Coronary artery (tissue), 2 donors: ENCODE measurements at regions not wholly inside any gene's neighbourhood (a gene's known extent, or its start where the extent isn't known, plus 50 kb on each side); places are given as distances from the start of the nearest gene placed in this dataset.

ENCODE experiments used
- DNase-seq: peaks from one replicate; pipeline ENCODE4 v3.0.0-alpha.2; 2017; ENCODE audit warnings: low spot score
- H3K27ac ChIP-seq, 2 donors: fragments of 200-600 bp; sonication (generic); one replicate each; pipeline ENCODE4 v1.5.1; 2016 to 2019
- H3K4me3 ChIP-seq: fragments of 200-600 bp; sonication (generic); 2 replicates; pipeline ENCODE4 v1.5.1; 2016; ENCODE audit warnings: mild to moderate bottlenecking, moderate library complexity
- TF ChIP-seq, protein P1 (sequence below): fragments of 200-600 bp; sonication (generic); IDR thresholded peaks from one replicate; pipeline ENCODE4 v1.5.1; 2019; ENCODE audit warnings: antibody characterized with exemption

DNA sequence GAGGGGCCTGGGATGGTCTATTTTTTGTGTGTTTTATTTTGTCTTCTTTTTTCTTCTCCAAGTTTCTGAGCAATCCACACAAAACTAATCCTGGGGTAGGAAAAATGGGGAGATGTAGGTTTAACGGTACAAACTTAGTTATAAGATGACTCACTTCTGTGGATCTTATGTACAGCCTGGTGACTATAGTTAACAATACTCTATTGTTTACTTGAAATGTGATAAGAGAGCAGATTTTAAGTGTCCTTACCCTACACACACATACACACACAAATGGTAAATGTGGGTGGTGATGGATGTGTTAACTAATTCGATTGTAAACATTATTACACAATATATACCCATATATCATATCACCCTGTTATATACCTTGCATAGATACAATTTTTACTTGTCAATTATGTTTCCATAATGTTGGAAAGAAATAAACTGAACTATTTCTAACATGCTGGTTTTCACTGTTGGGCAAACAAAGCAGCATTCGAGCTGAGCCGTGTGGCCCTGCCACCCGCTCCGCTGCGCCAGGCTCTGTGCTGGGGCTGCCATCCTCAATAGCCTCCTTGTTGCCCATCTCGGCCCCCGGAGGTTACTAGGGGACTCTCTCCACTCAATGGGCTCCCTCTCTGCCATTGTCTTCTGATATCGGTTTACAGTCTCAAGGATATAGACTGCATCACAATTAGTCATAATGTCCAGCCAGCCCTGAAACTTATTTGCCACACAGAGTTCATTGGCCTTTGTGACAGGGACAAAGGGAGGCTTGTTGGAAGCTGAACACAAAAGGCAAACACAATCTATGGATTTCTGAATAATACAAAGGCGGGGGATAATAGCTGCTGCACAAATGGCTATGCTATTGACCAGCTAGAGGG lies 380.3 kb upstream of the MAF start:
- H3K4me3 ChIP-seq = no peak overlapping the region
- no peak overlapping the region for H3K27ac ChIP-seq
- DNase-seq = no peak
- TF ChIP-seq, protein P1, sequence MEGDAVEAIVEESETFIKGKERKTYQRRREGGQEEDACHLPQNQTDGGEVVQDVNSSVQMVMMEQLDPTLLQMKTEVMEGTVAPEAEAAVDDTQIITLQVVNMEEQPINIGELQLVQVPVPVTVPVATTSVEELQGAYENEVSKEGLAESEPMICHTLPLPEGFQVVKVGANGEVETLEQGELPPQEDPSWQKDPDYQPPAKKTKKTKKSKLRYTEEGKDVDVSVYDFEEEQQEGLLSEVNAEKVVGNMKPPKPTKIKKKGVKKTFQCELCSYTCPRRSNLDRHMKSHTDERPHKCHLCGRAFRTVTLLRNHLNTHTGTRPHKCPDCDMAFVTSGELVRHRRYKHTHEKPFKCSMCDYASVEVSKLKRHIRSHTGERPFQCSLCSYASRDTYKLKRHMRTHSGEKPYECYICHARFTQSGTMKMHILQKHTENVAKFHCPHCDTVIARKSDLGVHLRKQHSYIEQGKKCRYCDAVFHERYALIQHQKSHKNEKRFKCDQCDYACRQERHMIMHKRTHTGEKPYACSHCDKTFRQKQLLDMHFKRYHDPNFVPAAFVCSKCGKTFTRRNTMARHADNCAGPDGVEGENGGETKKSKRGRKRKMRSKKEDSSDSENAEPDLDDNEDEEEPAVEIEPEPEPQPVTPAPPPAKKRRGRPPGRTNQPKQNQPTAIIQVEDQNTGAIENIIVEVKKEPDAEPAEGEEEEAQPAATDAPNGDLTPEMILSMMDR = no peak

DNA sequence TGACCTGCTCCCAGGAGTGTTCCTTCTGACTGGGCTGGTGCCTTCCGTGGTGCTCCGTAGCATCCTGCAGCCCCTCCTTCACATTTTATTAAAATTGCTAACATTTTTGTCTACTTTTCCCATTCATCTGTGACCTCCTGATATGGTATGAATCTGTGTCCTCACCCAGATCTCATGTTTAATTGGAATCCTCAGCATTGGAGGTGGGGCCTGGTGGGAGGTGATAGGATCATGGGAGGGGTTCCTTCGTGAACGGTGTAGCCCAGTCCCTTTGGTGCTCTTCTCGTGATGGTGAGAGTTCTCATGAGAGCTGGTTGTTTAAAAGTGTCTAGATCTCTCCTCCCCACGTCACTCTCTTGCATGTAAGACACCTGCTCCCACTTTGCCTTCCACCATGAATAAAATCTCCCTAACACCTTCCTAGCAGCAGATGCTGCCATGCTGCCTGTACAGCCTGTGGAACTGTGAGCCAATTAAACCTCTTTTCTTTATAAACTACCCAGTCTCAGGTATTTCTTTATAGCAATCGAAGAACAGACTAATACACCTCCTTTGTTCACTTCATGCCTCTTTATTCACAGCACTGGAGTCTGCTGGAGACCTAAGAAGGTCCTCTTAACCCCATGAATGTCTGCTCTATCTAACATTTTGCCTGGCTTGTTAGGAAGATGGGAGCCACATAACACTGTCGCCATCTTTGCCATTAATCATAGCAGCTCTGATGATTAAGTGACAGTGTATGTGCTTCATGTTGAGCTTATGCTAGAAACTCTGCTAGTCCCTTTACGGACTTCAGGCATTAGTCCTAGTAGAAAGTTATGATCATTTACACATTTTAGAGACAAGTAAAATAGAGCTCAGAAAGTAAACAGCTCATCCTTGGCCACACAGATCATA lies 377.7 kb upstream of the MAF start:
- TF ChIP-seq, protein P1 = no peak
- H3K4me3 ChIP-seq = no peak overlapping the region
- H3K27ac ChIP-seq = no peak overlapping the region
- no peak for DNase-seq

DNA sequence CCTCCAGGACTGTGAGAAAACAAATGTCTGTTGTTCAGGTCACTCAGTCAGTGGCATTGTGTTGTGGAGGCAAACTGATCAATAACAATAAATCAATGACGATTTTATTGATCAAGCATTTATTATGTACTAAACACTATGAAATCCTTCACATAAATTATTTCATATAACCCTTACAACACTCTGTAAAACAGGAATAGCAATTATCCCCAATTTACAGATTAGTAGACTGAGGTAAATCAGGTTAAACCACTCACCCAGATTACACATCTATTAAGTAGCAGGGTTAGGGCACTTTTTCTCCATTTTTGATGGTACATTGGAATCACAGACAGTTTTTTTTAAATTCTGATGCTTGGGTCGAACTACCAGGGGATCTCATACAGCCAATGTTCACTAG lies 372.8 kb upstream of the MAF start:
- no peak overlapping the region for H3K4me3 ChIP-seq
- no peak for DNase-seq
- TF ChIP-seq, protein P1 = no peak
- H3K27ac ChIP-seq = no peak overlapping the region

DNA sequence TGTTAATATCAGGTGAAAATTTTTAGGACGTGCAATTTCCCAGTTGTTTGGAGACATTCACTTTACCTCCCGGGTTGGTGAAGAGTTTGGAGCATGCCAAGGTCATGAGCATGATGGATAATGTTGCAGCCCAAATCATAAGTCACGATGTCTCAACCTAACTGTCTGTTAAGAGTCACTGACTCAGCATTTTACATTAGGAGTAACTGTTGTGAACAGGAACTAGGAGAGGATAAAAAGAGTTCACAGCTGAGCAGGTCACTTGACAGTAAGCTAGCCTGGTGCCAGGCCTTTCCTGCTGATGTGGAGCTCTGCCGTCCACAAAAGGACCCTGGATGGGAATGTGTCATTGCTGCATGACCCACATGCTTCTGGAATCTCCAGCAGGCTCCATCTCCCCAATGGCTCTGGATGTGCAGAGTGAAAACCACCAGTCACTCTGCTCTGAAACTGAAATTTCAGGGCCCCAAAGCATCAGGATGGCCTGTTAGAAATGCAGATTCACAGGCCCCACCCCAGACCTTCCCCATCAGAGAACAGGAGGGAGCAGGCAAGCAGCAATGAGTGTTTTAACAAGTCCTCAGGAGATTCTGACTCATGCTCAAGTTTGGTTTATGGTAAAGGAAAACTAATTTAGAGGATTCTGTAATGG lies 371.6 kb upstream of the MAF start:
- H3K4me3 ChIP-seq = no peak overlapping the region
- TF ChIP-seq, protein P1 = no peak
- no peak overlapping the region for H3K27ac ChIP-seq
- no peak for DNase-seq

DNA sequence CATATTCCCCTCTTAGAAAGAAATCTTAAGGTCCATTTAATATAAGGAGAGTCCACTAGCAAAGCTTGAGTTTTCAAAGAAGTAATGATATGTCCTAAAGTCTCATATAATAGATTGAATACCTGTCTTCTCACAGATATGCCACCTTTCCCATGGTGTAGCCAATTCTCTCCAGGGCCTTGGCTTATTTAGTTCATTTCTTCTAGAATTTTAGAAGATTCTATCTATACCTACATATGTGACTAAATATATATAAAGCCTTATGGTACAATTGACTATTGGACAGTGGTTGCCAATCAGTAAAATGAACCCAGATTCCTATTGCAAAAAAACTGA lies 370.7 kb upstream of the MAF start:
- no peak for DNase-seq
- H3K4me3 ChIP-seq = no peak overlapping the region
- no peak overlapping the region for H3K27ac ChIP-seq
- TF ChIP-seq, protein P1 = no peak

DNA sequence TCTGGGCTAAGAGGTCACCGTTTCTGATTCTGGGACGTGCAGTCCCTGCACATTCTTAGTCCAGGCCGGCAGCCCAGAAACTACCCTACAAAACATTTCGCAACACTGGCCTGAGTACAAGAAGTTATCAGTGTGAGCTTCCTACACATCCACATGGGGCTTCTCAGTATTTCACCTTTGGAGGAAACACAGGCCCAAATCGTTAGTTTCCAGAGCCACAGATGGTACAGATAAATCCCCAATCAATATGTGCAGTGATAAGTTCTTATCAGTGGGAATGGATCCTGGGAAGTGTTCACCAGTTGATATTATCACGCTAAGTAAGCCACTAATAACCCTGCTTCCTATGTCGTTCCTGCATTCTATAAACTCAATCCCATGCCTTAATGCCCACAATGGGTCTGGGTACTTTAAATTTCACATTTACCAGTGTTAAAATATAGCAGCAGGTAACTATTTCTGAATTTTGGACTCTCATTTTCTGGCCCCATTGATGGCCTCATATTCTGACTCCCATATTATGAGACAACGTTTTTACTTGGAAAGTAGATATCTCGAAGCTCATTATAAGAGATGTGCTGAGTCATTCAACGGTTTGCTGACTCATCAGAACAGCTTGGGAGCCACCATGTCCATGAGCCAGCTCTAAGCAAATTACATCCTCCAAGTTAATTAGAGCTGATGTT lies 370.2 kb upstream of the MAF start:
- Histone ChIP-seq H3K4me3 (no peak overlapping the region), H3K27ac (no peak overlapping the region)
- TF ChIP-seq, protein P1 = no peak
- no peak for DNase-seq
